Mammary epithelial cell (primary cell): ENCODE measurements at regions not wholly inside any gene's neighbourhood (a gene's known extent, or its start where the extent isn't known, plus 50 kb on each side); places are given as distances from the start of the nearest gene placed in this dataset.

Source experiments
- EZH2 ChIP-seq: IDR thresholded peaks from 2 replicates; pipeline ENCODE4 v1.6.1; 2012; ENCODE audit warnings: low read length, inconsistent platforms, borderline replicate concordance
- TF ChIP-seq, protein P1 (sequence below), 2 donors: IDR thresholded peaks in 1 of 2; conservative IDR thresholded peaks in 1 of 2; 2 replicates each; pipeline ENCODE4 v1.5.1; 2011 to 2012; ENCODE audit warnings: inconsistent platforms in 2 of 2, low read length in 2 of 2, mild to moderate bottlenecking in 2 of 2, control low read depth in 1 of 2, low read depth in 1 of 2; ENCODE audit not compliant: insufficient read depth in 1 of 2; ENCODE audit errors: extremely low read depth in 1 of 2

DNA sequence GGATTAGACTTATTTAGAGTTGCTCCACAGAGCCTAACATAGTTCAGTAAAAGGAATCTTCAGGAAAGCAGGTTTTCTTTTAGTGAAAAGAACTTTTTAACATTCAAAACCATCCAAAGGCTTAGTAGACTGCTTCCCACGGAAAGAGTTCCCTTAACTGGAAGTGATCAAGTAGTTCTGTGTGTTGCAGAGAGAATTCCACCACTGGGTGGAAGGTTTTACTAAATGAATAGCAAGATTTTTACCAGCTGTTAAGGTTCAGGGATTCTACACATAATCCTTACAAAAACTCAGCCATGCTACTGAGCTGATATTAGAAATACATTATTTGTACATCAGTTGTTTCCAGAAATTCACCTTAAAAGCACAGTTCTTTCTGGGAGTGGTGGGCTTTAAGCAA is 119.7 kb downstream of the GDAP2 start:
- no peak for TF ChIP-seq EZH2
- TF ChIP-seq, protein P1, sequence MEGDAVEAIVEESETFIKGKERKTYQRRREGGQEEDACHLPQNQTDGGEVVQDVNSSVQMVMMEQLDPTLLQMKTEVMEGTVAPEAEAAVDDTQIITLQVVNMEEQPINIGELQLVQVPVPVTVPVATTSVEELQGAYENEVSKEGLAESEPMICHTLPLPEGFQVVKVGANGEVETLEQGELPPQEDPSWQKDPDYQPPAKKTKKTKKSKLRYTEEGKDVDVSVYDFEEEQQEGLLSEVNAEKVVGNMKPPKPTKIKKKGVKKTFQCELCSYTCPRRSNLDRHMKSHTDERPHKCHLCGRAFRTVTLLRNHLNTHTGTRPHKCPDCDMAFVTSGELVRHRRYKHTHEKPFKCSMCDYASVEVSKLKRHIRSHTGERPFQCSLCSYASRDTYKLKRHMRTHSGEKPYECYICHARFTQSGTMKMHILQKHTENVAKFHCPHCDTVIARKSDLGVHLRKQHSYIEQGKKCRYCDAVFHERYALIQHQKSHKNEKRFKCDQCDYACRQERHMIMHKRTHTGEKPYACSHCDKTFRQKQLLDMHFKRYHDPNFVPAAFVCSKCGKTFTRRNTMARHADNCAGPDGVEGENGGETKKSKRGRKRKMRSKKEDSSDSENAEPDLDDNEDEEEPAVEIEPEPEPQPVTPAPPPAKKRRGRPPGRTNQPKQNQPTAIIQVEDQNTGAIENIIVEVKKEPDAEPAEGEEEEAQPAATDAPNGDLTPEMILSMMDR (conservative IDR thresholded peaks at IDR 0.05 in 1 of 2, IDR thresholded peaks at IDR 0.05 in 1 of 2; ENCODE audit: extremely low read depth in 1 of 2, insufficient read depth in 1 of 2, low read depth in 1 of 2, low read length in 2 of 2), result no peak
